HepG2 (cell line): ENCODE measurements at regions not wholly inside any gene's neighbourhood (a gene's known extent, or its start where the extent isn't known, plus 50 kb on each side); places are given as distances from the start of the nearest gene placed in this dataset.

Experiments used
- ATAC-seq: fragments of 200-7000 bp; cut with Tn5 transposase; 3 replicates; pipeline ENCODE4 v1.9.1; 2020; ENCODE audit warnings: mild to moderate bottlenecking, moderate library complexity
- BruUV-seq: library from RNA; stranded (reverse); fragments of 400-500 nt; replicated peaks from 2 replicates; lab custom pipeline; 2021; lab: Mats Ljungman, UMichigan
- CTCF ChIA-PET: fragments of 300-600 bp; formaldehyde crosslinking; extraction: SDS; loops from one replicate; lab custom pipeline; 2021; ENCODE audit warnings: low total read pairs, inconsistent platforms, low intra/inter-chr PET ratio; lab: Yijun Ruan, JAX
- POLR2A ChIA-PET: fragments of 350-600 bp; sonication (Branson Sonifier 250); formaldehyde crosslinking; loops from one replicate; lab custom pipeline; 2020; ENCODE audit warnings: antibody characterized with exemption, inconsistent platforms; lab: Yijun Ruan, JAX
- DNase-seq: peaks from one replicate; pipeline ENCODE4 v3.0.0-alpha.2; 2015; ENCODE audit warnings: low spot score
- FAIRE-seq: peaks from 3 replicates; lab custom pipeline; 2011; peaks lifted over from hg19 to GRCh38; lab: Jason Lieb, UNC
- H2AFZ ChIP-seq: one replicate; pipeline ENCODE4 v1.6.1; 2011; ENCODE audit warnings: low read length, inconsistent platforms
- H3K27ac ChIP-seq: fragments of 300-600 bp; 3 replicates; pipeline ENCODE4 v1.8.0; 2011; ENCODE audit warnings: mixed run types, mild to moderate bottlenecking, mixed read lengths, low read length, inconsistent platforms; ENCODE audit not compliant: insufficient read depth; ENCODE audit errors: extremely low read length
- H3K27me3 ChIP-seq, 2 experiments: fragments of 200-600 bp in 1 of 2; 2 replicates in 1 of 2; 3 replicates in 1 of 2; pipeline versions ENCODE4 v1.6.0 to v1.8.0; 2011; ENCODE audit warnings: low read length in 2 of 2, mild to moderate bottlenecking in 2 of 2, moderate library complexity in 2 of 2, inconsistent platforms in 1 of 2; ENCODE audit not compliant: insufficient read depth in 2 of 2, control insufficient read depth in 1 of 2
- H3K36me3 ChIP-seq, 2 experiments: fragments of 200-600 bp in 1 of 2; replicated peaks in 1 of 2; 2 replicates in 1 of 2; 3 replicates in 1 of 2; pipeline versions ENCODE4 v1.5.1 to v1.8.0; 2011; ENCODE audit warnings: low read length in 2 of 2, inconsistent platforms in 1 of 2; ENCODE audit not compliant: insufficient read depth in 2 of 2, control insufficient read depth in 1 of 2
- H3K4me1 ChIP-seq: 2 replicates; pipeline ENCODE4 v1.5.1; 2012; ENCODE audit warnings: low read length, inconsistent platforms; ENCODE audit not compliant: insufficient read depth
- H3K4me2 ChIP-seq: 2 replicates; pipeline ENCODE4 v1.6.0; 2011; ENCODE audit warnings: low read depth, low read length, inconsistent platforms
- H3K4me3 ChIP-seq, 3 experiments: fragments of 200-600 bp in 1 of 3; sonication (generic), shearing (Covaris generic) in 1 of 3; replicated peaks in 1 of 3; 2 replicates each; pipeline ENCODE4 v1.5.1; 2011 to 2016; ENCODE audit warnings: low read length in 3 of 3, inconsistent platforms in 2 of 3, low read depth in 2 of 3, mild to moderate bottlenecking in 2 of 3, control low read depth in 1 of 3, mixed read lengths in 1 of 3; ENCODE audit not compliant: insufficient read depth in 1 of 3
- H3K79me2 ChIP-seq: one replicate; pipeline ENCODE4 v1.6.1; 2011; ENCODE audit warnings: low read length, inconsistent platforms; ENCODE audit not compliant: insufficient read depth
- H3K9ac ChIP-seq: 2 replicates; pipeline ENCODE4 v1.6.0; 2011; ENCODE audit warnings: mild to moderate bottlenecking, low read depth, low read length, inconsistent platforms; ENCODE audit not compliant: insufficient read depth
- H3K9me3 ChIP-seq: 2 replicates; pipeline ENCODE4 v1.5.1; 2012; ENCODE audit warnings: mild to moderate bottlenecking, low read length
- H4K20me1 ChIP-seq: 2 replicates; pipeline ENCODE4 v1.6.0; 2011; ENCODE audit warnings: inconsistent platforms, mild to moderate bottlenecking, low read length, moderate library complexity; ENCODE audit not compliant: insufficient read depth
- CENPX ChIP-seq: sonication (generic); formaldehyde crosslinking; IDR thresholded peaks from 2 replicates; pipeline ENCODE4 v1.9.0; 2021; ENCODE audit warnings: mild to moderate bottlenecking, missing genetic modification reagents, moderate library complexity
- EHMT2 ChIP-seq: fragments of 200-600 bp; sonication (generic); IDR thresholded peaks from 2 replicates; pipeline ENCODE4 v1.7.0; 2017; ENCODE audit warnings: antibody characterized with exemption, low read depth, low read length, borderline replicate concordance
- HOXA9 ChIP-seq: sonication (generic); formaldehyde crosslinking; IDR thresholded peaks from 2 replicates; pipeline ENCODE4 v1.8.1; 2022; ENCODE audit warnings: missing genetic modification reagents, mild to moderate bottlenecking, moderate library complexity, borderline replicate concordance
- KDM5A ChIP-seq: fragments of 200-600 bp; sonication (generic); IDR thresholded peaks from 2 replicates; pipeline ENCODE4 v1.7.0; 2018; ENCODE audit warnings: antibody characterized with exemption, mild to moderate bottlenecking, low read length, borderline replicate concordance
- MATR3 ChIP-seq: sonication (generic); formaldehyde crosslinking; IDR thresholded peaks from 2 replicates; pipeline ENCODE4 v1.4.0; 2020; ENCODE audit warnings: missing genetic modification reagents
- NFKB2 ChIP-seq: sonication (generic); formaldehyde crosslinking; IDR thresholded peaks from 2 replicates; pipeline ENCODE4 v1.4.0; 2020; ENCODE audit warnings: missing genetic modification reagents, borderline replicate concordance
- SIX1 ChIP-seq: sonication (generic); formaldehyde crosslinking; IDR thresholded peaks from 2 replicates; pipeline ENCODE4 v1.4.0; 2020; ENCODE audit warnings: missing genetic modification reagents, borderline replicate concordance
- ZNF136 ChIP-seq: sonication (generic); formaldehyde crosslinking; IDR thresholded peaks from 2 replicates; pipeline ENCODE4 v1.8.1; 2022; ENCODE audit warnings: low read depth, mild to moderate bottlenecking, moderate library complexity, missing genetic modification reagents
- ZNF282 ChIP-seq: fragments of 450-650 bp; IDR thresholded peaks from 2 replicates; pipeline ENCODE4 v1.6.1; 2018; ENCODE audit not compliant: partially characterized antibody
- ZNF780A ChIP-seq: sonication (generic); formaldehyde crosslinking; IDR thresholded peaks from 2 replicates; pipeline ENCODE4 v1.8.0; 2022; ENCODE audit warnings: mild to moderate bottlenecking, missing genetic modification reagents, moderate library complexity
- WGBS: methylation state at CpG from one replicate; pipeline ENCODE4 v1.1.6; 2017; ENCODE audit warnings: low lambda C conversion rate; 5-methylcytosine and 5-hydroxymethylcytosine counted together
- in situ Hi-C: cut with HindIII; loops from 2 replicates; pipeline ENCODE4 v1.10.0; 2017; ENCODE audit warnings: low pct_unique_long_range_greater_than_20kb; ENCODE audit not compliant: extremely low pct_ligation_motif_present
- intact Hi-C: fragments of 100-400 bp; cut with micrococcal nuclease; formaldehyde crosslinking; loops from one replicate; pipeline ENCODE4 v1.10.0; 2022; ENCODE audit not compliant: unreplicated experiment
- TF ChIP-seq, protein P1 (sequence below): sonication (generic); formaldehyde crosslinking; IDR thresholded peaks from 2 replicates; pipeline ENCODE4 v1.4.0; 2020; ENCODE audit warnings: missing genetic modification reagents
- TF ChIP-seq, protein P2 (sequence below): sonication (generic); formaldehyde crosslinking; IDR thresholded peaks from 2 replicates; pipeline ENCODE4 v1.4.0; 2020; ENCODE audit warnings: missing genetic modification reagents

DNA sequence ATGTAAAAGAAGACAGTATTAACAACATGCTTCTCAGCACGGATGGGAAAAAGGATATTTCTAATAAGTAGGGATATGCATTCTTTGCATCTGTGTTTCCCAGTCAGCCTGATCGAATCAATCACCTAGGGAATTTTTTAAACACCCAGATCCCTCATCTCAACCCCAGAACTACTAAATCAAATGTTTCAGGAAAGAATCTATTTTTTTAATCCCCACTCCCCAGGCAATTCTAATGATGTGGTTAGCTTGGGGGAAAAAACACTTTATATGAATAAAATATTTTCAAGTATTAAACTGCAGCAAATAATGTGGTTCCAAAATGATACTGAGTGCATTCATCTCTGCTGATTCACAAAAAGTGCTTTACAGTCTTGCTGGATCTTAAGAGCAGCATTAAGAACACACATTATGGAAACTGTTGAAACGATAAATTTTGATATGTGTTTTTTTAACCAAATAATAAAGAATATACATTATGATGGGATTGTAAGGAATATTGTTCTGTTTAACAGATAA, 68.7 kb upstream of the GUCY1A1 start:
- no peaks in the 10 kb centered on the region for H4K20me1 ChIP-seq
- no TSS peak for BruUV-seq
- DNase-seq (no peak), FAIRE-seq (no peak), ATAC-seq (no peak)
- TF ChIP-seq ZNF780A (CRISPR knock-in tag) (no peak), MATR3 (no peak), CENPX (CRISPR knock-in tag) (no peak), NFKB2 (CRISPR knock-in tag) (no peak), SIX1 (CRISPR knock-in tag) (no peak), HOXA9 (CRISPR knock-in tag) (no peak), KDM5A (no peak), EHMT2 (no peak), ZNF282 (no peak), ZNF136 (CRISPR knock-in tag) (no peak)
- TF ChIP-seq, protein P1, sequence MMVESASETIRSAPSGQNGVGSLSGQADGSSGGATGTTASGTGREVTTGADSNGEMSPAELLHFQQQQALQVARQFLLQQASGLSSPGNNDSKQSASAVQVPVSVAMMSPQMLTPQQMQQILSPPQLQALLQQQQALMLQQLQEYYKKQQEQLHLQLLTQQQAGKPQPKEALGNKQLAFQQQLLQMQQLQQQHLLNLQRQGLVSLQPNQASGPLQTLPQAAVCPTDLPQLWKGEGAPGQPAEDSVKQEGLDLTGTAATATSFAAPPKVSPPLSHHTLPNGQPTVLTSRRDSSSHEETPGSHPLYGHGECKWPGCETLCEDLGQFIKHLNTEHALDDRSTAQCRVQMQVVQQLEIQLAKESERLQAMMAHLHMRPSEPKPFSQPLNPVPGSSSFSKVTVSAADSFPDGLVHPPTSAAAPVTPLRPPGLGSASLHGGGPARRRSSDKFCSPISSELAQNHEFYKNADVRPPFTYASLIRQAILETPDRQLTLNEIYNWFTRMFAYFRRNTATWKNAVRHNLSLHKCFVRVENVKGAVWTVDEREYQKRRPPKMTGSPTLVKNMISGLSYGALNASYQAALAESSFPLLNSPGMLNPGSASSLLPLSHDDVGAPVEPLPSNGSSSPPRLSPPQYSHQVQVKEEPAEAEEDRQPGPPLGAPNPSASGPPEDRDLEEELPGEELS: no peak
- TF ChIP-seq, protein P2, sequence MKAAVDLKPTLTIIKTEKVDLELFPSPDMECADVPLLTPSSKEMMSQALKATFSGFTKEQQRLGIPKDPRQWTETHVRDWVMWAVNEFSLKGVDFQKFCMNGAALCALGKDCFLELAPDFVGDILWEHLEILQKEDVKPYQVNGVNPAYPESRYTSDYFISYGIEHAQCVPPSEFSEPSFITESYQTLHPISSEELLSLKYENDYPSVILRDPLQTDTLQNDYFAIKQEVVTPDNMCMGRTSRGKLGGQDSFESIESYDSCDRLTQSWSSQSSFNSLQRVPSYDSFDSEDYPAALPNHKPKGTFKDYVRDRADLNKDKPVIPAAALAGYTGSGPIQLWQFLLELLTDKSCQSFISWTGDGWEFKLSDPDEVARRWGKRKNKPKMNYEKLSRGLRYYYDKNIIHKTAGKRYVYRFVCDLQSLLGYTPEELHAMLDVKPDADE (CRISPR knock-in tag): no peak
- H3K9ac ChIP-seq: no peak overlapping the region
- H3K36me3 ChIP-seq: no peaks in the 10 kb centered on the region
- H3K79me2 ChIP-seq: no peaks in the 10 kb centered on the region
- H3K27ac ChIP-seq: no peak overlapping the region
- H3K4me3 ChIP-seq: no peak overlapping the region
- CTCF ChIA-PET: no interaction called here
- no peak overlapping the region for H2AFZ ChIP-seq
- H3K27me3 ChIP-seq: no peaks in the 10 kb centered on the region; a peak in 1 of 5 replicates
- no peaks in the 10 kb centered on the region for H3K4me1 ChIP-seq
- POLR2A ChIA-PET: no interaction called here
- 8% methylated on average over 3 of the region's 3 CpGs for WGBS
- no peak overlapping the region for H3K4me2 ChIP-seq
- H3K9me3 ChIP-seq: no peaks in the 10 kb centered on the region
- in situ Hi-C loops: no loop called here
- intact Hi-C loops: no loop called here
